HG02610 (cell line): ENCODE measurements at regions not wholly inside any gene's neighbourhood (a gene's known extent, or its start where the extent isn't known, plus 50 kb on each side); places are given as distances from the start of the nearest gene placed in this dataset.
"Not testable (repeated sequence)": the region's sequence is repeated elsewhere in the genome, so short reads cannot be mapped to it uniquely, and the experiment has no call there.

Experiments used
- ATAC-seq: cut with Tn5 transposase; IDR thresholded peaks from one replicate; pipeline ENCODE4 v1.9.1; 2021; ENCODE audit warnings: mild to moderate bottlenecking, moderate library complexity; ENCODE audit not compliant: unreplicated experiment

DNA sequence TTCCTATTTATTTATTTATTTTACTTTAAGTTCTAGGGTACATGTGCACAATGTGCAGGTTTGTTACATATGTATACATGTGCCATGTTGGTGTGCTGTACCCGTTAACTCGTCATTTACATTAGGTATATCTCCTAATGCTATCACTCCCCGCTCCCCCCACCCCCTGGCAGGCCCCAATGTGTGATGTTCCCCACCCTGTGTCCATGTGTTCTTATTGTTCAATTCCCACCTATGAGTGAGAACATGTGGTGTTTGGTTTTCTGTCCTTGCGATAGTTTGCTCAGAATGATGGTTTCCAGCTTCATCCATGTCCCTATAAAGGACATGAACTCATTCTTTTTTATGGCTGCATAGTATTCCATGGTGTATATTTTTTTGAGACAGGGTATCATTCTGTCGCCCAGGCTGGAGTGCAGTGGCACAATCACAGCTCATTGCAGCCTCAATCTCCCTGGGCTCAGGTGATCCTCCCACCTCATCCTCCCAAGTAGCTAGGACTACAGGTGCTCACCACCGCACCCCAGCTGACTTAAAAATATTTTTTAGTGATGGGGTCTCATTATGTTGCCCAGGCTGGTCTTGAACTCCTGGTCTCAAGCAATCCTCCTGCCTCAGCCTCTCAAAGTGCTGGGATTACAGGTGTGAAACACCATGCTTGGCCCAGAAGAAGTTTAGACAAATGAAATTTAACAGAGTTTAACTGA, 140.6 kb downstream of the NPIPB5 start:
- not testable (repeated sequence) for ATAC-seq

DNA sequence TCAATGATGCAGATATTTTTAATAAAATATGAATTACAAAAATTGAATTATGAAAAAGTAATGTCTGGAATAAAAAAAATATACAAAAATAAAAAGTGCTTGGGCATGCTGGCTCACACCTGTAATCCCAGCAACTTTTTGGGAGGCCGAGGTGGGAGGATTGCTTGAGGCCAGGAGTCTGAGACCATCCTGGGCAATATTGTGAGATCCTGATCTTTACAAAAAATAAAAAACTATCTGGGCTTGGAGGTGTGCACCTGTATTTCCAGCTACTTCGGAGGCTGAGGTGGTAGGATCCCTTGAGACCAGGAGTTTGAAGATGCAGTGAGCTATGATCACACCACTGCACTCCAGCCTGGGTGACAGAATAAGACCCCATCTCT, 141.8 kb downstream of the NPIPB5 start:
- ATAC-seq = no peak

DNA sequence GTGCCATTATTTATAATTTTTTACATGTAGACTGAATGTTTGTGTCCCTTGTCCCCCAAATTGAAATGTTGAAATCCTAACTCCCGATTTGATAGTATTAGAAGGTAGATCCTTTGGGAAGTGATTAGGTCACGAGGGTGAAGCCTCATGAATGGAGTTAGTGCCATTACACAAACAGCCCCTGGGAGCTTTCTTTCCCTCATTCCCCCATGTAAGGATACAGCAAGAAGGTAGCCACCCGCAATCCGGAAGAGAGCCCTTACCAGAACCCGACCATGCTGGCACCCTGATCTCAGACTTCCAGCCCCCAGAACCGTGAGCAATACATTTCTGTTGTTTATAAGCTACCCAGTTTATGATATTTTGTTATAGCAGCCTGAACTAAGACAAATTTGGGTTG, 143.2 kb downstream of the NPIPB5 start:
- ATAC-seq = no peak

DNA sequence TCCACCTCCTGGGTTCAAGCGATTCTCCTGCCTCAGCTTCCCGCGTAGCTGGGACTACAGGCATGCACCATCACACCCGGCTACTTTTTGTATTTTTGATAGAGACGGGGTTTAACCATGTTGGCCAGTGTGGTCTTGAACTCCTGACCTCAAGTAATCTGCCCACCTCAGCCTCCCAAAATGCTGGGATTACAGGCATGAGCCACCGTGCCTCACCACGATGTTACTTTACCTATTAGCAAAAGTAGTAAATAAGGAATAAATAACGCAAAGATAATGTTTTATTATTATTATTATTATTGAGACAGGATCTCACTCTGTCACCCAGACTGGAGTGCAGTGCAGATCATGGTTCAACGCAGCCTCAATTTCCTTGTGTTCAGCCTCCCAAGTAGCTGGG, 145.9 kb downstream of the NPIPB5 start:
- not testable (repeated sequence) for ATAC-seq

DNA sequence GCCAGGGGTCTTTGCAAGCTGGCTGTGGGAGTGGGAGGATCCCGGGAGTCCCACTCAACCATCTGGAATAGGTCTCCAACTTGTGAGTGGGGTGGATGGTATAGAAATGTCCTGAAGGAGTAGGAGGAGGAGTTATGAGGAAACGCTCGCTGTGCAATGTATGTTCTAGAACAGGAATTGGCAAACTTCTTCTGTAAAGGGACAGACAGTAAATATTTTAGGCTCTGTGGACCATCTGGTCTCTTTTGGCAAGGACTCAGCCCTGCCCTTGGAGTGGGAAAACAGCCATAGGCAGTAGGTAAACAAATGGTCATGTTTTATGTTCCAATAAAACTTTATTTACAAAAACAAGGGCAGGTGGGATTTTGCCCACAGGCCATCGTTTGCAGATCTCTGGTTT, 149.2 kb downstream of the NPIPB5 start:
- no peak for ATAC-seq

DNA sequence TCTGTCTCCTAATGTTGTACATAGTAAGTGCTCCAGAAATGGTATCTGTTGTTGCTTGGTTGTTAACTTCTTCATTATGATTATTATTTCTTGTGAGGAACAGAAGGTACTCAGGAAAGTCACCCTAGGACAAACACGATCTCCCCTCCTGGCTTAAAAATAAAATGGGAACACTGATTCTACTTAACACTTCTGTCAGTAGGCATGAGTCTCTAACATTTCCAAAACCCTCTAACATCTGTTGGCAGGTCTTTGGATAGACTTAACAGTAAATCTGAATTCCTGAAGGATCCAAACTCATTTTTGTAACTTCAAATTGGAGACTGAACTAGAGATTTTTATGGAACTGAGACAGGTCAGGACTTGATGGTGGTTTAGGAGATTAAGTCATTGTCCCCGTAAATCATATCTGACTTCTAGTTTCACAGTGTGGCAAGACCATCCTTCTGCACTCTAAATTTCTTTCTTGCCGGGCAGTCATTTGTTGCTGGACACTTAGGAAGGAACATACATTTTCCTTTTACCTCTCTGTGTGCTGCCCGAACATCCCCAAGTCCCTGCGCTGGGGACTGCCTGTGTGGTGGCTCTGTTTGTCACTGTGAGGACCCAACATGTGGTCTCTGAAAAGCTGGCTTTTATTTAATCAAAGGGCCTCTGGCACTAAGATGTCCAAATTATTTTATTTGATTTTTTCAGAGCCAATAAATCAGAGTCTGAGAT, 149.9 kb downstream of the NPIPB5 start:
- ATAC-seq = no peak

DNA sequence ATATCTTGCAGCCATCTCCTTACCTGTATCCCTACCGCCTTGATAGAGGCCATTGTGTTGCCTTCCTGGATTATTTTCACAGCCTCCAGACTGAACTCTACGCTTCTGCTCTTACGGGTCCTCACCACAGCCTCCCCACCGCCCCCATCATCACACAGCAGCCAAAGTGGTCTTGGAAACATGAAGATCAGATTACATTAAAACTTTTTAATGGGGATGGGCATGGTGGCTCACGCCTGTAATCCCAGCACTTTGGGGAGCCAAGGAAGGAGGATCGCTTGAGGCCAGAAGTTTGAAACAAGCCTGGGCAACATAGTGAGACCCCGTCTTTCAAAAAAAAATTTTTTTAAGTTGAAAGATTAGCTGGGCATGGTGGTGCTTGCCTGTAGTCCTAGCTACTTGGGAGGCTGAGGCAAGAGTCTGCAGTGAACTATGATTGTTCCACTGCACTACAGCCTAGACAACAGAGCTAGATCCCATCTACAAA, 150.5 kb downstream of the NPIPB5 start:
- ATAC-seq = no peak

DNA sequence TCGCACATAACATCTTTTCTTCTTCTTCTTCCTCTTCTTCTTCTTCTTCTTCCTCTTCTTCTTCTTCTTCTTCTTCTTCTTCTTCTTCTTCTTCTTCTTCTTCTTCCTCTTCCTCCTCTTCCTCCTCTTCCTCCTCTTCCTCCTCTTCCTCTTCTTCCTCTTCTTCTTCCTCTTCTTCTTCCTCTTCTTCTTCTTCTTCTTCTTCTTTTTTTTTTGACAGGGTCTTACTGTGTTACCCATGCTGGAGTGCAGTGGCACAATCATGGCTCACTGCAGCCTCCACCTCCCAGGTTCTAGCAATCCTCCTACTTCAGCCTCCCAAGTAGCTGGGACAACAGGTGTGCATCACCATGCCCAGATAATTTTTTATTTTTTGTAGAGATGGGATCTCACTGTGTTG, 151.0 kb upstream of the HS3ST2 start:
- not testable (repeated sequence) for ATAC-seq

DNA sequence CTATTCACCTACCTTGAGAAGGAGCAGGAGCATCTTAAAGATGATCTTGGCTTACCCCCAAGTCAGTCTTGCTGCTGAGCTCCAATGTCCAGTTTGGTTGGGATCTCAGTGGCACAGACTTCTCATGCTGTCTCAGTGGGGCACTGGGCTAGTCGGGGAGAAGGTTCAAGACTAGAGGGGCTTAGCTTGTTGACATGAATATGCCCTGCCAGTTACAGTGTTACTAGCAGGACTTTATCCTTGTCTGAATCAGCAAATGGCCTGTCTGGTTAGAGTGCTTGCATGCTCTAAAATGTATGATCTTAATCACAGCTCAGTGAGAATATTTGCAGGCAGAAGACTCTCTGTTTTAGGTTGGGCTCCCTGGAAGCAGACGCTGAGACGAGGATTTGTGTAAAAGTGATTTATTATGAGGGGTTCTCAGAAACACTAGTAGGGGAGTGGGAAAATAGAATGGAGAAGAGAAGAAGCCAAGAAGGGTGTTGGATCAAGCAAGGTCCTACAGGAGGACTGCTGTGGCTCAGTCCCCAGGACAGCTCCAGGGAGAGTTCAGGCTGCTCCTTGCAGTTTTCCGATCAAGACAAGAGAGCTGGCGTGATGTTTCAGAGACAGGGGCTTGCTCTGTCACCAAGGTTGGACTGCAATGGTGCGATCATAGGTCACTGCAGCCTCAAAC, 150.4 kb upstream of the HS3ST2 start:
- ATAC-seq = no peak

DNA sequence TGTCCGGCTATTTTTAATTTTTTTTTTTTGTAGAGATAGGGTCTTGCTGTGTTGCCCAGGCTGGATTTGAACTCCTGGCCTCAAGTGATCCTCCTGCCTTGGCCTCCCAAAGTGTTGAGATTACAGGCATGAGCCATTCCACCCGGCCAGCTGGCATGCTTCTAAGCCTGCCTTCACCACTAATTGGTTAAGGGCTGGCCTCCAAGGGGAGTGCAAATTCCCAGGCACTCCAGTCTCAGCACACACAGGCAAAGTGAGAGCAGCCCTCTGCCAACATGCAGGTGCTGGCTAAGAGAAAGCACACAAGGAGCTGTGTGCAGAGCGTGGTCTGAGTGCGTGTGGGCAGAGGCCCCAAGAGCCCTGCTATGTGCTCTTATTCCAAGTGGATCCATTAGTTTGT, 149.8 kb upstream of the HS3ST2 start:
- ATAC-seq = no peak

DNA sequence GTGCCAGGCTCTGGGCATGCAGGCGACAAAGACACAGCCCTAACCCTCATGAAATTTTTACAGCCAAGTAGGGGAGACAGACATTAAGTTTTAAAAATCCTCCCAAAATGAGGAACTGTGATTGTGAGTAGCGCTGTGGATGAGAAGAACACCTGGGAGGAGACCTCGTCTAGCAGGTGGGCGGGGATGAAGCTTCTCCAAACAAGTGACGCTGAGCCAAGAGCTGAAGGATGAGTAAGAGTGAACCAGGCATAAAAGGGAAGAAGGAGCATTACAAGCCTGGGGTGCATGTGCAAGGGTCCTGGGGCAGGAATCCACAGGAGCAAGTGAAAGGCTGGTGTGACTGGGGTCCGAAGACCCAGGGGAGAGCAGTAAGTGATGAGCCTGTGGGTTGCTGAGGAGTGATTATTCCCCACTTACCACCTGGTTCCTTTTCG, 149.4 kb upstream of the HS3ST2 start:
- ATAC-seq = no peak

DNA sequence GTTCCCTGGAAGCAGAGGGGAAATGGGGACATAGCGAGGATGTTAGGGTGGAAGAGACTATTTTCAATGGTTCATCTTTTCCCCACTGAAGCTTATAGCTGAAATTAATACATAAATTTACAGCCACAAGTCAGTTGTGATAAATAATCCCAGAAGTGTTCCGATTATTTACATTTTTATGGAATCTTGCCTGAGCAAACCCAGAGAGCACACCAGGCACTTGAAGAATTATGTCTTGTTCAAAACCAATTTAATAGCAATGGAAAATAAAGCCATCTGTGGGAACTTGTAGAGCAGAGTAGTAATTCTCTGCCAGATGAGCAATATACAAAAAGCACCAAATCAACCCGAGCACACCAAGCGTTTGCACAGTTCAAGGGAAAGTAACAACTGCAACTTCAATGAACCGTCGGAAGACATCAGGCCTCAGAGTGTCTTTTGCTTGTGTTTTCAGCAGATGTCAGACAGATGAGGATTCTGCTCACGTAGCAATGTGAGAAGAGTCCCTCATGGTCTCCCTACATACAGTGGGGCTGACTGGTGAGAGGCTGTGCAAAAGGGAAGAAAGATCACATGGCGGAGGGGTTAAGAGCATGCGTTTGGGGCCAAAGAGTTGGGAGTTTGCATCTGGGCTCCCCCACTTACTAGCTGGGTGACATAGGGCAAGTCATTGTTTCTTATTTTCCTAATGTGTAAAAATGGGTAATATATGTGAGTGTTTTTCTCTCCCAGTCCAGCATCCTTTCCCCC, 148.7 kb upstream of the HS3ST2 start:
- no peak for ATAC-seq

DNA sequence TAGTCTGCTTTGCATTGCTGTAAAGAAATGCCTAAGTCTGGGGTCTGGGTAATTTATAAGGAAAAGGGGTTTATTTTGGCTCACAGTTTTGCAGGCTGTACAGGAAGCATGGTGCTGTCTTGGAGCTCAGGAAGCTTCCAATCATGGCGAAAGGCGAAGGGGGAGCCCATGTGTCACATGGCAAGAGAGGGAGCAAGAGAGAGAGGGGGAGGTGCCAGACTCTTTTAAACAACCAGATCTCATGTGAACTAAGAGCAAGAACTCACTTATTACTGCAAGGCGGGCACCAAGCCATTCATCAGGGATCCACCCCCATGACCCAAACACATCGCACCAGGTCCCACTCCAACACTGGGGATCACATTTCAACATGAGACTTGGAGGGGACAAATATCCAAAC, 148.2 kb upstream of the HS3ST2 start:
- ATAC-seq = no peak

DNA sequence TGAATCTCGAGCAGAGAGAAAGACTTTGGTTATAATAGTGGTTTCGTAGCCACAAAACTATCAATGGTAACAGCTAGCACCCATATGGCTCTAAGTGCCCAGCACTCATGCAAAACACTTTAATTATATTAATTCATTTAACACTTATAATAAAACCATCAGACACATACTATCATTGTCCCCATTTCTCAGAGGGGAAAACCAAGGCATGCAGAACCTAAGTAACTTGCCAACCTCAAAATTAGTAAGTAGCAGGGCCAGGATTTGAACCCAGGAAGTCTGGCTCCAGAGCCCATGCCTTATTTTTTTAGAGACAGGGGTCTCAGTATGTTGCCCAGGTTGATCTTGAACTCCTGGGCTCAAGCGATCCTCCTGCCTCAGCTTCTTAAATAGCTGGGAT, 145.6 kb upstream of the HS3ST2 start:
- ATAC-seq = no peak

DNA sequence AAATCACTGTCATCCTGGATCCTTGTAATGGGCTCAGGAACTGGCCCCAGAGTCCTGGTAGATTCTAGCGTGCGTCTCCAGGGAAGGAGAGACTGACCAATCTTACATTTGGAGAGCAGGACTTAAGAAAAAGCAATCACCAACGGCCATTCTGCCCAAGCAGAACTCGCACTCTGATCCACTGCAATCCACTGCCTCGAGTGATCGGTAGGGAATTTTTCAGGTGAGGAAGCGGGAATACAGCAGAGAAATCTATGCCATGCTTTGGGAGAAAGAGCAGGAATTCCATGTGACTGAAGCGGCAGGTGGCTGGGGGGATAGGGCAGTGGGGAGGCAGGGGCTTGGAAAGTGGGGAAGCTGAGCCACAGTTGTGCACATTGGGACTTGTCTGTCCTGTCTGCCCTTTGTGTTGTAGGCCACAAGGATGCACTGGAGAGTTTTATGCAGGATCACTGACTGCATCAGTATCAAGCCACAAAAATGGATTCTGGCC, 143.9 kb upstream of the HS3ST2 start:
- no peak for ATAC-seq

DNA sequence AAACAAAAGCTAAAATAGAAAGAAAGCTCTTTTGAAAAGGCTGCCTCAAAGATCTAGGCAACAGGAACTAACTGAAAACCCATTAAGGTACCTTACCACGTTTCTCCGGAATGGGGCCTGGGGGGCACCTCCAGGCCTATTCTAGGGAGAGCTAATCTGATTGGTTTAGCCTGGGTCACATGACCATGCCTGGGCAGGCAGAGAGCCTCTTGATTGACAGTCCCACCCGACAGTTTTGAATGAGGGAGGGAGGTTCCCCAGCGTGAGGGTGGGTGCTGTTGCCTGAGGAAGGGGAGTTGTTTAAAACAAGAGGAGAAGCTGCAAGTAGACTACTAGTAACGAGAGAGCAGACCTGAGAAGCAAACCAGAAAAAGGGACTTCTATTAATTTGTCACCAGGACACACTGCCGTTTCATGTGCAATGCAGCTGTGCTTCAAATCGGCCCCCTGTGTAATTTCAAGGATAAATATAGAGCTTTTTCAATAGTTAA, 143.4 kb upstream of the HS3ST2 start:
- ATAC-seq = no peak

DNA sequence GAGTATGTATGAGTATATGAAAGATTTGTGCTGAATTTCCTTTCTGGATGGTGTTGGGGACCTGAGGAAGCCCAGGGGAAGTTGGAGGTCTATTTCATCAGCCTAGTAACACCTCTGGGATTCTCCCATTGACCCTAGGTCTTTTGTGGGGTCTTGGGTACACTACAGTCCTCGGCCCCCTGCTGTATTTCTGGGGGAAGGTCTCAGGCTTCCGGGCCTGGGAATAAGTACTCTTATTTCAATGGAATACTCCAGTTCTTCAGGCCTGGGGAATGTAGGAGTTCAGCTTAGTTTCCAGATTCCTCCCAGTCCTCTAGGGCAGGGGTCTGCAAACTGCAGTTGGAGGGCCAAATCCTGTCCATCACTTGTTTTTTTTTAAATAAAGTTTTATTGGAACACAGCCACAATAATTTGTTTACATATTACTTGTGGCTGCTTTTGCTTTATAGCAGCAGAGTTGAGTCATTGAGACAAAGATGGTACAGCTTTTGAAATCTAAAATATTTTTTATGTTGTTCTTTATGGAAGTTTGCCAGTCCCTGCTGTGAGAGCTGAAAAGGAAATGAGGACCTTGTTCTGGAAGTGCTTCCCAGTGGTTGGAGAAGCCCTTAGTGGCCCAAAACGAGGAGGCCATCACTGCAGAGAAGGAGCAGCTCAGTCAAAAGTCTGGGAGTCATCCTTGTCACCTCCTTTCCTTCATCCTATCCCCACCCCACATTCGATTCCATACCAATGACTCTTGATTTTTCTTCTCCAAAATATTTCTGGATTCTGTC, 142.5 kb upstream of the HS3ST2 start:
- no peak for ATAC-seq

DNA sequence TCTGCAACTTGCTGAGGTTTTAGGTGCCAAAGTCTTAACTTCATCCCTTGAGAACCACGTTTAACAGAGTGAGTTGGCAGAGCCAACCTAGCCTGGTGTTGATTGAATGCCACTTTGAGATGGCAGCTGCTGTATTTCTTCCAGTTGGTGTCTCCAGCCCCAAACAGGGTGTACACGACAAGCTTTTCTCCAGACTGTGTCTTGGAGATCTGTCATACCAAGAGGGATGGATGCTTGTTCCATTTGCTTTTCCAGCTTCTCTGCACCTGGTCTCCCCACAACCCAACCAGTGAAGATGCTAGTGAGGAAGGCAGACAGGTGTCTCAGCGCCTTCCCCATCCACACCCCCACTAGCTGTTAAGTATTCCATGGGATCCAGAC, 141.1 kb upstream of the HS3ST2 start:
- no peak for ATAC-seq

DNA sequence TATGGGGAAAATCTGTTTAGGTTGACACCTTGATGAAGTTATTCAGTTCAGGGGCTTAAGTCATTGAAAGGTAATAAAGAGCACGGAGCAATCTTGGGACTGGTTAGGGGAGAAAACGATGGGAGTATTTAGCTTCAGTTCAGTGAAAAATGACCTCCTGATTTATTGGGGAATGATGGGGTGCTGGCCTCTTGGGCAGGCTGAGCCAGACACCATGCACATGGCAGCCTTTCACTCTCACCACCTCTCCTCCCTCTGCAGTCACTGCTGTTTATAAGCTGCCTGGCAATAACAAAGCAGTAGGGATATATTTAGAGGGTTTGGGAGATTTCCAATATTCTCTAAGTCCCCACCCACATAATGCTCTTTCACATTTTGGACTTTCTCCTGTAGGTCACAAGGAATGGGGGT, 140.5 kb upstream of the HS3ST2 start:
- ATAC-seq = no peak

DNA sequence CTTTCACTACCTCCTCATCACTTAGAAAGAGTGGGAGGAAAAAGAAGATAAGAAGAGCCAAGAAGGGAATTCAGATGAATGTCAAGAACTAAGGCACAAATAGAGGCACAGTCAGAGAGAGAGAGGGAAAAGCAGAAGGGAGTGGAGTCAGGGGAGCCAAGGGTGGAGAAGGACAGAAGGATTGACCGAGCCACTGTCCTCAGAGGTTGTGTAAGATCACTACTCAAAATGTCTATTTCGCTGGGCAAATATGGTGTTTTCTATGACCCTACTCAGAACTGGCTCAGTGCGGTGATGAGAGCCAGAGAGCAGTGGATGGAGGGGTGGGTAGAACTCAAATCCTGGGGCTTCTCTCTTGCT, 139.2 kb upstream of the HS3ST2 start:
- no peak for ATAC-seq
